Upper lobe of left lung (tissue), 4 donors: ENCODE measurements at regions not wholly inside any gene's neighbourhood (a gene's known extent, or its start where the extent isn't known, plus 50 kb on each side); places are given as distances from the start of the nearest gene placed in this dataset.

Source experiments
- POLR2A ChIP-seq, 4 donors: fragments of 450-650 bp; IDR thresholded peaks; one replicate each; pipeline ENCODE4 v1.5.1; 2016 to 2017; ENCODE audit warnings: antibody characterized with exemption in 4 of 4, mild to moderate bottlenecking in 2 of 4
- TF ChIP-seq, protein P1 (sequence below), 6 experiments: fragments of 450-650 bp in 4 of 6; fragments of 200-600 bp in 2 of 6; sonication (generic) in 2 of 6; IDR thresholded peaks; one replicate each; pipeline ENCODE4 v1.5.1; 2016 to 2019; ENCODE audit warnings: antibody characterized with exemption in 6 of 6

- TF ChIP-seq, protein P1, sequence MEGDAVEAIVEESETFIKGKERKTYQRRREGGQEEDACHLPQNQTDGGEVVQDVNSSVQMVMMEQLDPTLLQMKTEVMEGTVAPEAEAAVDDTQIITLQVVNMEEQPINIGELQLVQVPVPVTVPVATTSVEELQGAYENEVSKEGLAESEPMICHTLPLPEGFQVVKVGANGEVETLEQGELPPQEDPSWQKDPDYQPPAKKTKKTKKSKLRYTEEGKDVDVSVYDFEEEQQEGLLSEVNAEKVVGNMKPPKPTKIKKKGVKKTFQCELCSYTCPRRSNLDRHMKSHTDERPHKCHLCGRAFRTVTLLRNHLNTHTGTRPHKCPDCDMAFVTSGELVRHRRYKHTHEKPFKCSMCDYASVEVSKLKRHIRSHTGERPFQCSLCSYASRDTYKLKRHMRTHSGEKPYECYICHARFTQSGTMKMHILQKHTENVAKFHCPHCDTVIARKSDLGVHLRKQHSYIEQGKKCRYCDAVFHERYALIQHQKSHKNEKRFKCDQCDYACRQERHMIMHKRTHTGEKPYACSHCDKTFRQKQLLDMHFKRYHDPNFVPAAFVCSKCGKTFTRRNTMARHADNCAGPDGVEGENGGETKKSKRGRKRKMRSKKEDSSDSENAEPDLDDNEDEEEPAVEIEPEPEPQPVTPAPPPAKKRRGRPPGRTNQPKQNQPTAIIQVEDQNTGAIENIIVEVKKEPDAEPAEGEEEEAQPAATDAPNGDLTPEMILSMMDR (IDR thresholded peaks at IDR 0.05), result no peak
- no peak for TF ChIP-seq POLR2A (IDR thresholded peaks at IDR 0.05)
Observed at GRCh38 chr6:21873562-21873961, 280.0 kb downstream of the SOX4 start.
